ENCODE measurements at regions not wholly inside any gene's neighbourhood (a gene's known extent, or its start where the extent isn't known, plus 50 kb on each side); places are given as distances from the start of the nearest gene placed in this dataset.

GRCh38 chr6:15076565-15076964 lies 169.3 kb upstream of the JARID2 start:
- no peak overlapping the region for H3K4me3 ChIP-seq
- intact Hi-C loops (cut with DNase I) = no loop called here
- no peaks in the 10 kb centered on the region for H3K4me1 ChIP-seq (ENCODE audit: insufficient read depth)
- H3K9me3 ChIP-seq = no peaks in the 10 kb centered on the region
- 77 to 83% (median 83%) methylated on average over 4 of the region's 4 CpGs for WGBS, 3 donors
- no peak overlapping the region for H3K27ac ChIP-seq
- H3K27me3 ChIP-seq = no peaks in the 10 kb centered on the region
- no peaks in the 10 kb centered on the region for H3K36me3 ChIP-seq
- no peak for DNase-seq
- TF ChIP-seq, protein P1, sequence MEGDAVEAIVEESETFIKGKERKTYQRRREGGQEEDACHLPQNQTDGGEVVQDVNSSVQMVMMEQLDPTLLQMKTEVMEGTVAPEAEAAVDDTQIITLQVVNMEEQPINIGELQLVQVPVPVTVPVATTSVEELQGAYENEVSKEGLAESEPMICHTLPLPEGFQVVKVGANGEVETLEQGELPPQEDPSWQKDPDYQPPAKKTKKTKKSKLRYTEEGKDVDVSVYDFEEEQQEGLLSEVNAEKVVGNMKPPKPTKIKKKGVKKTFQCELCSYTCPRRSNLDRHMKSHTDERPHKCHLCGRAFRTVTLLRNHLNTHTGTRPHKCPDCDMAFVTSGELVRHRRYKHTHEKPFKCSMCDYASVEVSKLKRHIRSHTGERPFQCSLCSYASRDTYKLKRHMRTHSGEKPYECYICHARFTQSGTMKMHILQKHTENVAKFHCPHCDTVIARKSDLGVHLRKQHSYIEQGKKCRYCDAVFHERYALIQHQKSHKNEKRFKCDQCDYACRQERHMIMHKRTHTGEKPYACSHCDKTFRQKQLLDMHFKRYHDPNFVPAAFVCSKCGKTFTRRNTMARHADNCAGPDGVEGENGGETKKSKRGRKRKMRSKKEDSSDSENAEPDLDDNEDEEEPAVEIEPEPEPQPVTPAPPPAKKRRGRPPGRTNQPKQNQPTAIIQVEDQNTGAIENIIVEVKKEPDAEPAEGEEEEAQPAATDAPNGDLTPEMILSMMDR (IDR thresholded peaks at IDR 0.05) = no peak
- no peak for TF ChIP-seq POLR2A (IDR thresholded peaks at IDR 0.05)
- TF ChIP-seq EP300 (IDR thresholded peaks at IDR 0.05) = no peak

DNA sequence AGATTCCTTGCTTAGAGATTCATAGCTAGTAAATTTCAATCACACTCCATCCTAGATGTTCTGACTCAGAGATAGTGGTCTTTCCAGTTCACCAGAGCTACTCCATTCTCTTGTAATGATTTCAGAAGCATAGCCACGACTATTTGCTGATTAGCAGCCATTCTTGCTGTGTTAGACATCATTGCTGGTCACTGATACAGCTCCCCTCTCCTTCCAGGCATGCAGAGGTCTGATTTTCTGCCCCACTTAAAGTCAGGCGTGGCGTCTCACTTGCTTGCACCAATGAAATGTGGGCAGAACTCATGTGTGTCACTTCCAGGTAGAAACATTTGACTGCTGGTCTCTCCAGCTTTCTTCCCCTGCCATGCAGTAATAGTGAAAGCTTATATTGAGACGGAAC lies 168.9 kb upstream of the JARID2 start:
- Histone ChIP-seq H3K27me3 (no peaks in the 10 kb centered on the region), H3K36me3 (no peaks in the 10 kb centered on the region), H3K4me1 (ENCODE audit: insufficient read depth) (no peaks in the 10 kb centered on the region), H3K9me3 (no peaks in the 10 kb centered on the region), H3K4me3 (no peak overlapping the region), H3K27ac (no peak overlapping the region)
- DNase-seq = no peak
- intact Hi-C loops (cut with DNase I) = no loop called here
- 76 to 91% (median 77%) methylated on average over 4 of the region's 4 CpGs for WGBS, 3 donors
- TF ChIP-seq POLR2A (IDR thresholded peaks at IDR 0.05) = no peak
- TF ChIP-seq, protein P1 (IDR thresholded peaks at IDR 0.05) = no peak
- TF ChIP-seq EP300 (IDR thresholded peaks at IDR 0.05) = no peak

GRCh38 chr6:15077961-15078360 lies 167.9 kb upstream of the JARID2 start:
- intact Hi-C loops (cut with DNase I) = no loop called here
- Histone ChIP-seq H3K4me1 (ENCODE audit: insufficient read depth) (no peaks in the 10 kb centered on the region), H3K4me3 (no peak overlapping the region), H3K27me3 (no peaks in the 10 kb centered on the region), H3K9me3 (no peaks in the 10 kb centered on the region), H3K36me3 (no peaks in the 10 kb centered on the region), H3K27ac (no peak overlapping the region)
- 91 to 96% (median 91%) methylated on average over 5 of the region's 5 CpGs for WGBS, 3 donors
- no peak for DNase-seq
- no peak for TF ChIP-seq EP300 (IDR thresholded peaks at IDR 0.05)
- TF ChIP-seq POLR2A (IDR thresholded peaks at IDR 0.05) = no peak
- TF ChIP-seq, protein P1 (IDR thresholded peaks at IDR 0.05) = no peak

GRCh38 chr6:15079288-15079817 lies 166.5 kb upstream of the JARID2 start:
- Histone ChIP-seq H3K36me3 (no peaks in the 10 kb centered on the region), H3K27me3 (no peaks in the 10 kb centered on the region), H3K9me3 (no peaks in the 10 kb centered on the region), H3K4me3 (no peak overlapping the region), H3K4me1 (ENCODE audit: insufficient read depth) (no peaks in the 10 kb centered on the region), H3K27ac (no peak overlapping the region)
- TF ChIP-seq, protein P1 (IDR thresholded peaks at IDR 0.05) = no peak
- TF ChIP-seq EP300 (IDR thresholded peaks at IDR 0.05) (no peak), POLR2A (IDR thresholded peaks at IDR 0.05) (no peak)
- DNase-seq = no peak
- intact Hi-C loops (cut with DNase I) = no loop called here
- 52 to 55% (median 55%) methylated on average over 7 of the region's 7 CpGs for WGBS, 3 donors
